Endothelial cell of umbilical vein (primary cell): ENCODE measurements at regions not wholly inside any gene's neighbourhood (a gene's known extent, or its start where the extent isn't known, plus 50 kb on each side); places are given as distances from the start of the nearest gene placed in this dataset.

Experiments used
- BruUV-seq: library from RNA; stranded (reverse); fragments of 400-500 nt; replicated peaks from 2 replicates; lab custom pipeline; 2021; lab: Mats Ljungman, UMichigan
- CTCF ChIA-PET: fragments of 300-600, 350-600 bp; sonication (Branson Sonifier 250); formaldehyde crosslinking; loops from one replicate; lab custom pipeline; 2021; ENCODE audit warnings: antibody characterized with exemption, inconsistent platforms; lab: Charles Lee
- POLR2A ChIA-PET: fragments of 300-600, 350-600 bp; sonication (Branson Sonifier 250); formaldehyde crosslinking; loops from one replicate; lab custom pipeline; 2021; ENCODE audit warnings: antibody characterized with exemption, inconsistent platforms; lab: Charles Lee
- DNase-seq: peaks from one replicate; pipeline ENCODE4 v3.0.0-alpha.2; 2011; ENCODE audit warnings: low read depth, low spot score
- FAIRE-seq: peaks from 2 replicates; lab custom pipeline; 2011; peaks lifted over from hg19 to GRCh38; lab: Jason Lieb, UNC
- H2AFZ ChIP-seq: 2 replicates; pipeline ENCODE4 v1.6.0; 2012; ENCODE audit warnings: low read depth, low read length, control low read depth, inconsistent platforms
- H3K27ac ChIP-seq: 2 replicates; pipeline ENCODE4 v1.5.1; 2011; ENCODE audit warnings: low read depth, mild to moderate bottlenecking, control low read depth, low read length, moderate library complexity; ENCODE audit not compliant: insufficient read depth
- H3K27me3 ChIP-seq, 2 experiments: 2 replicates each; pipeline versions ENCODE4 v1.6.0 to v1.6.1; 2011; ENCODE audit warnings: low read length in 2 of 2, mixed read lengths in 1 of 2; ENCODE audit not compliant: control insufficient read depth in 2 of 2, insufficient read depth in 2 of 2
- H3K36me3 ChIP-seq, 2 experiments: 2 replicates in 1 of 2; 3 replicates in 1 of 2; pipeline ENCODE4 v1.5.1; 2011; ENCODE audit warnings: low read length in 2 of 2, mild to moderate bottlenecking in 1 of 2, moderate library complexity in 1 of 2; ENCODE audit not compliant: control insufficient read depth in 2 of 2, insufficient read depth in 2 of 2; ENCODE audit errors: extremely low read depth in 1 of 2
- H3K4me1 ChIP-seq: 3 replicates; pipeline ENCODE4 v1.5.1; 2011; ENCODE audit warnings: mild to moderate bottlenecking, low read length; ENCODE audit not compliant: control insufficient read depth, insufficient read depth; ENCODE audit errors: extremely low read depth
- H3K4me2 ChIP-seq: 2 replicates; pipeline ENCODE4 v1.6.1; 2011; ENCODE audit warnings: low read length, control low read depth, mixed read lengths; ENCODE audit not compliant: insufficient read depth
- H3K4me3 ChIP-seq, 3 experiments: fragments of 200-600 bp in 1 of 3; sonication (generic), shearing (Covaris generic) in 1 of 3; replicated peaks in 1 of 3; 2 replicates each; pipeline ENCODE4 v1.5.1; 2011 to 2016; ENCODE audit warnings: control low read depth in 3 of 3, low read length in 3 of 3, mild to moderate bottlenecking in 2 of 3, inconsistent platforms in 1 of 3, low read depth in 1 of 3, moderate library complexity in 1 of 3; ENCODE audit not compliant: insufficient read depth in 1 of 3
- H3K79me2 ChIP-seq: 2 replicates; pipeline ENCODE4 v1.6.0; 2012; ENCODE audit warnings: low read length, inconsistent platforms; ENCODE audit not compliant: control insufficient read depth, insufficient read depth
- H3K9ac ChIP-seq: replicated peaks from 2 replicates; pipeline ENCODE3; 2011; ENCODE audit warnings: low read length, control low read depth; ENCODE audit not compliant: insufficient read depth; ENCODE audit errors: extremely low read depth
- H3K9me1 ChIP-seq: replicated peaks from 3 replicates; pipeline ENCODE4 v1.6.0; 2011; ENCODE audit warnings: mild to moderate bottlenecking, low read length; ENCODE audit not compliant: control insufficient read depth, insufficient read depth; ENCODE audit errors: extremely low read depth
- H3K9me3 ChIP-seq: replicated peaks from 2 replicates; pipeline ENCODE4 v1.5.1; 2012; ENCODE audit warnings: low read length, inconsistent platforms; ENCODE audit not compliant: control insufficient read depth, insufficient read depth
- H4K20me1 ChIP-seq: replicated peaks from 2 replicates; pipeline ENCODE3; 2011; ENCODE audit warnings: mild to moderate bottlenecking, low read length; ENCODE audit not compliant: control insufficient read depth, insufficient read depth; ENCODE audit errors: extremely low read depth
- CTCF ChIP-seq, 2 donors: IDR thresholded peaks; 1 replicate in 1 of 2; 2 replicates in 1 of 2; pipeline ENCODE4 v1.5.1; 2011; ENCODE audit warnings: low read length in 2 of 2, mild to moderate bottlenecking in 2 of 2, moderate library complexity in 2 of 2, control low read depth in 1 of 2, inconsistent platforms in 1 of 2, low read depth in 1 of 2; ENCODE audit not compliant: insufficient read depth in 1 of 2; ENCODE audit errors: extremely low read depth in 1 of 2
- EZH2 ChIP-seq: IDR thresholded peaks from 2 replicates; pipeline ENCODE4 v1.6.1; 2012; ENCODE audit warnings: borderline replicate concordance, low read depth, mild to moderate bottlenecking, moderate library complexity, low read length, inconsistent platforms; ENCODE audit not compliant: severe bottlenecking
- FOS ChIP-seq: IDR thresholded peaks from 2 replicates; pipeline ENCODE4 v1.6.1; 2011; ENCODE audit warnings: mild to moderate bottlenecking, low read length, moderate library complexity, borderline replicate concordance; ENCODE audit not compliant: insufficient read depth
- GATA2 ChIP-seq: IDR thresholded peaks from 2 replicates; pipeline ENCODE4 v1.7.0; 2011; ENCODE audit warnings: low read depth, mild to moderate bottlenecking, moderate library complexity, mixed read lengths, low read length; ENCODE audit not compliant: insufficient read length, insufficient read depth
- JUN ChIP-seq: IDR thresholded peaks from 2 replicates; pipeline ENCODE4 v1.6.1; 2011; ENCODE audit warnings: borderline replicate concordance, low read depth; ENCODE audit not compliant: insufficient read length, insufficient read depth
- MAX ChIP-seq: IDR thresholded peaks from 2 replicates; pipeline ENCODE4 v1.6.1; 2011; ENCODE audit not compliant: insufficient read depth, insufficient read length
- MYC ChIP-seq: IDR thresholded peaks from one replicate; pipeline ENCODE4 v1.6.1; 2011; ENCODE audit warnings: mild to moderate bottlenecking, low read depth, low read length
- POLR2A ChIP-seq: IDR thresholded peaks from 2 replicates; pipeline ENCODE4 v1.6.1; 2012; ENCODE audit warnings: low read depth, mild to moderate bottlenecking, control low read depth, low read length
- POLR2AphosphoS5 ChIP-seq: IDR thresholded peaks from 2 replicates; pipeline ENCODE4 v1.6.1; 2012; ENCODE audit warnings: low read depth, mild to moderate bottlenecking, control low read depth, low read length, moderate library complexity; ENCODE audit not compliant: insufficient read depth
- dilution Hi-C: fragments of 300-500 bp; cut with MboI; formaldehyde crosslinking; loops from one replicate; pipeline ENCODE4 v1.15.0; 2019; ENCODE audit warnings: low sequenced_read_pairs; ENCODE audit not compliant: extremely low pct_ligation_motif_present
- intact Hi-C: fragments of 100-400 bp; cut with micrococcal nuclease; formaldehyde crosslinking; loops from one replicate; pipeline ENCODE4 v1.10.0; 2022

- FAIRE-seq (no peak), DNase-seq (peak; percentile 5)
- Histone ChIP-seq H3K79me2 (no peaks in the 10 kb centered on the region), H2AFZ (no peak overlapping the region), H4K20me1 (no peaks in the 10 kb centered on the region), H3K9me1 (no peaks in the 10 kb centered on the region), H3K4me1 (no peaks in the 10 kb centered on the region), H3K9me3 (no peaks in the 10 kb centered on the region), H3K4me2 (no peak overlapping the region), H3K27ac (no peak overlapping the region), H3K4me3 (no peak overlapping the region), H3K9ac (no peak overlapping the region), H3K36me3 (no peaks in the 10 kb centered on the region), H3K27me3 (no peaks in the 10 kb centered on the region)
- ChIA-PET POLR2A (no interaction called here), CTCF (no interaction called here)
- BruUV-seq = no TSS peak
- intact Hi-C loops = no loop called here
- no peak for TF ChIP-seq POLR2A
- TF ChIP-seq EZH2 = no peak
- no peak for TF ChIP-seq GATA2
- no peak for TF ChIP-seq MYC
- TF ChIP-seq FOS = no peak
- TF ChIP-seq CTCF (IDR thresholded peaks at IDR 0.05; ENCODE audit: extremely low read depth in 1 of 2, insufficient read depth in 1 of 2, low read depth in 1 of 2, low read length in 2 of 2) = no peak
- no peak for TF ChIP-seq JUN
- TF ChIP-seq MAX = no peak
- no peak for TF ChIP-seq POLR2AphosphoS5
- dilution Hi-C loops = no loop called here
Observed at GRCh38 chr2:53252115-53252514, 515.5 kb upstream of the CHAC2 start.
